GM12875 (cell line): ENCODE measurements at regions not wholly inside any gene's neighbourhood (a gene's known extent, or its start where the extent isn't known, plus 50 kb on each side); places are given as distances from the start of the nearest gene placed in this dataset.

ENCODE experiments used
- H3K4me3 ChIP-seq: one replicate; pipeline ENCODE4 v1.5.1; 2011; ENCODE audit warnings: low read depth, low read length, control low read depth
- TF ChIP-seq, protein P1 (sequence below): IDR thresholded peaks from 2 replicates; pipeline ENCODE4 v1.5.1; 2011; ENCODE audit warnings: low read depth, mild to moderate bottlenecking, control low read depth, inconsistent platforms, low read length, moderate library complexity, borderline replicate concordance; ENCODE audit not compliant: insufficient read depth

DNA sequence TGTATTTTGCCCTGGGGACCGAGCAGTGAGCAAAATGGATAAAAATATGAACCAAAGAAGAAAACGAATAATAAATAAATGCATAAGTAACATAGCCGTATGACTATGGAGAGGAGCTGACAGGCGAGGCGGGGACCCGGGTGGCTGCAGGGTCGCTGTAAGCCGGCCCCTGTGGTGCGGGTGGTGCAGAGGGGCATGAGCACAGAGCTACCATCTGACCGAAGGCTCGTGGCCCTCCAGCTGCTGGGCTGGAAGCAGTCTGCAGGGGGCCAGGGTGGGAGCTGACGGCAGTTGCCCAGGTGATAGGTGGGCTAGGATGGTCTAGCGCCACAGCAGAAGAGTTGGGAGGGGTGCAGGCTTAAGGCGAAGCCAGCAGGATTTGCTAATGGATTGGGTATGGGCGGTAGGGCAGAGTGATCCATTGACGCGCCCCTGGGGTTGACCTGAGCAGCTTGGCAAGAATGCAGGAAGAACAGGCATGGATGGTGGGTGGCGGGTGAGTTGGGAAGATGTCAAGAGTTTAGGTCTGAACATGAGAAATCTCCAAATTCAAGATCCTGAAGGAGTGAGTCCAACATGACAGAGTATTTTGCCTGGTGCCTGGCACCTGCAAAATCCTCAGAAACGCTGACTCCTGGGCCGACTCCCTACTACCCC, 228.0 kb downstream of the FOXL1 start:
- no peak overlapping the region for H3K4me3 ChIP-seq
- TF ChIP-seq, protein P1, sequence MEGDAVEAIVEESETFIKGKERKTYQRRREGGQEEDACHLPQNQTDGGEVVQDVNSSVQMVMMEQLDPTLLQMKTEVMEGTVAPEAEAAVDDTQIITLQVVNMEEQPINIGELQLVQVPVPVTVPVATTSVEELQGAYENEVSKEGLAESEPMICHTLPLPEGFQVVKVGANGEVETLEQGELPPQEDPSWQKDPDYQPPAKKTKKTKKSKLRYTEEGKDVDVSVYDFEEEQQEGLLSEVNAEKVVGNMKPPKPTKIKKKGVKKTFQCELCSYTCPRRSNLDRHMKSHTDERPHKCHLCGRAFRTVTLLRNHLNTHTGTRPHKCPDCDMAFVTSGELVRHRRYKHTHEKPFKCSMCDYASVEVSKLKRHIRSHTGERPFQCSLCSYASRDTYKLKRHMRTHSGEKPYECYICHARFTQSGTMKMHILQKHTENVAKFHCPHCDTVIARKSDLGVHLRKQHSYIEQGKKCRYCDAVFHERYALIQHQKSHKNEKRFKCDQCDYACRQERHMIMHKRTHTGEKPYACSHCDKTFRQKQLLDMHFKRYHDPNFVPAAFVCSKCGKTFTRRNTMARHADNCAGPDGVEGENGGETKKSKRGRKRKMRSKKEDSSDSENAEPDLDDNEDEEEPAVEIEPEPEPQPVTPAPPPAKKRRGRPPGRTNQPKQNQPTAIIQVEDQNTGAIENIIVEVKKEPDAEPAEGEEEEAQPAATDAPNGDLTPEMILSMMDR = no peak

DNA sequence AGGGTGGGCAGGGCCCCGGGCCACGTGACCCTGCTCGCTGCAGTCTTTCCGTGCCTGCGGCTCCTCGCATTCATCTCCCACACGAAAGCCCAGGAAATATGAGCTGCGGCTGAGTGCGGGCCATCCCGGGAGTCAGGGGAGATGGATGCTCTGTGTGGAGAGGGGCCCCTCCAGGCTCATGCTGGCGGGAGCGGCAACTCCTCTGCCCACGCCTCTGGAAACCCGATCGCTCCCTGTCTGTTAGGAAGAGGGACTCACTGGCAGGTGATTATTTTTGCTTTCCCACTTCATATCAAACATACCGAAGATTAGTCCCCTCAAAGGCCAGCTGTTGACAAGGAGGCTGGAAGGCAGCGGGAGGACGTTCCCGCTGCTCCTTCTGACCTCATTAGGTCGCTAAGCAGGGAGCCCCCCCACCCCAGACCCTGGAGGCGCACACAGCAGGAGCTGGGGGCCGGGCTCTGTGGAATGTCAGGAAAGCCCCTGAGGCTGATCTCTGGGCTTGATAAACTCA, 228.5 kb downstream of the FOXL1 start:
- TF ChIP-seq, protein P1 = no peak
- no peak overlapping the region for H3K4me3 ChIP-seq

DNA sequence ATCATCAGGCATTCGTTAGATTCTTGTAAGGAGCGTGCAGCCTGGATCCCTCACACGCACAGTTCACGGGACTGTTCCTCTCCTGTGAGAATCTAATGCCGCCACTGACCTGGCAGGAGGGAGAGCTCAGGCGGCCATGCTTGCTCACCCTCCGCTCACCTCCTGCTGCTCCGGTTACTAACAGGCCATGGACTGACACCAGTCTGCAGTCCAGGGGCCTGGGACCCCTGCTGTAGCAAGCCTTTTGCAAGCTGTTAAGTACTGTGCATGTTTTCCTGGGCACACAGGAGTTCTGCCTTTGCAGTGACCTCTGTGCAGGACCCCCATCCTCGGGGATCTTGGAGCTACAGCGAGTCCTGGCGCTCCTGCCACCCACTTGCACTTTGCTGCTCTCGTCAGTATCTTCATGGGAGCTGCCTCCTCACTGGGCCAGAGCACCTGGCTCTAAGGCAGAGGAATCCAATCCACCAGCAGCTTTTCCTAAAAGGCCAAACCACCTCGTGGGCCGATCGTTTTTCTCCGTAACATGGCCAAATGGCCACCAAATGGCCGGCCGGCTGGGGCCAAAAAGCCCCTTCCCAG, 230.6 kb downstream of the FOXL1 start:
- no peak overlapping the region for H3K4me3 ChIP-seq
- TF ChIP-seq, protein P1 = no peak

DNA sequence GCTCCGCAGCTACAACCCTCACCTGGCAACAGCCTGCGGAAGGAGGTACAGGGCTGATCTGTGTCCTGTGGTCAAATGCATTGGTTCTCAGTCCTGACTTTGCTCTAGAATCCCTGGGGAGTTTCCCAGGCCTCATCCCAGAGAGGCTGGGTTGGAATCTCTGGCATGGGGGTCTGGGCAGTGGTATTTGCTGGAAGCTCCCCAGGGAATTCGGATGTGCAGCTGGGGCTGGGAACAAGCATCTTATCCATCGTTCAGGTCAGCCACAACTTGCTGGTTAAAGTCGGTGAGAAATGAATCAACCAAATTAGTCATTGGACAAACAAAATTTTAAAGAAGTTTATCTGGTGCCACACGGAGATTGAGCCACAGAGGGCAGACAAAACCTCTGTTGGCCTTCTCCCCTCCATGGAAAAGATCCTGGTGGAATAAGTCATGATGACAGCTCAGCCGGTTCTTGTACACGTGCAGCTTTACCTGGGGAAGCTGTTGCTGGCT, 231.2 kb downstream of the FOXL1 start:
- no peak overlapping the region for H3K4me3 ChIP-seq
- TF ChIP-seq, protein P1 = no peak

DNA sequence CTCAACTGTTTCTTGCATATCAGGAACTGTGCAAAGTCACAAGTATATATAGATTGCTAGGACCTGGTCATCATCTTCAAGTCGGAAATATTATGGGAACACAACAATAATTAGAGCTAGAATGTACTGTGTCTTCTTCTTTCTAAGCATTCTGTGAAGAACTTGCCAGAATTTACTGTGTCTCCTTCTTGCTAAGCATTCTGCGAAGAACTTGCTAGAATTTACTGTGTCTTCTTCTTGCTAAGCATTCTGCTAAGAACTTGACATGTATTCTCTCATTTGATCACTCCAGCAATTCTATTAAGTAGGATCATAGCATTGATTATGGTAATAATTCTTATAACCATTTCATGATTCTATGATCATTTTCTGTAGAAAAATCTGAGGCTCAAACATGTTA, 231.7 kb downstream of the FOXL1 start:
- TF ChIP-seq, protein P1 = no peak
- no peak overlapping the region for H3K4me3 ChIP-seq

DNA sequence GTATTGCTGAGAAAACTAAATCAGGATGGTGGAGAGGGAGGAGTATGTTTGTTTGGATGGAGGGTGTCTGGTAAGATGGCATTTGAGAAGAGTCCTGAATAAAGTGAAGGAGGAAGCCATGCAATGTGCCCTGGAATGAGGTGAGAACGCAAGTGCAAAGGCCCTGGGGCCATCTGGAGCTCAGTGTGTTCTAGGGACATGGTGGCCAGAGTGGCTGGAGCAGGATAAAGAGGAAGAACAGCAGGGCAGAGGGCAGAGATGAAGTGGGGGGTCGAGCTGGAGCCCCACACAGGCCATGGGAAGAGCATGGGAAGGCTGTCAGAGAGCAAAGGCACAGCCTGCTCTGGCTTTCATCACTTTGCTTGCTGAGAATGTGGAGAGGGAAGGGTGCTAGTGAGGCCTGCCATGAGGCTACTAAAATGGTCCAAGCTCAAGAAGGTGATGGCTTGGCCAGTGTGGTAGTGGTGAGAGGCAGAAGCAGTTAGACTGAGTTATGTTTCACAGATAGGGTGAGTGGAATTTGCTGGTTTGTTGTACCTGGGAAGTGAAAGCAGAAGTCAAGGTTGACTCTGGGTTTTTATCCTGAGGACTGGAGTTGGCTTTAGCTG, 234.1 kb downstream of the FOXL1 start:
- no peak overlapping the region for H3K4me3 ChIP-seq
- TF ChIP-seq, protein P1 = no peak
